Stimulated activated CD8-positive, alpha-beta memory T cell treated with anti-CD3 and anti-CD28 coated beads, Interleukin-2, amount 100 ng/mL, for 1 hour (primary cell): ENCODE measurements at regions not wholly inside any gene's neighbourhood (a gene's known extent, or its start where the extent isn't known, plus 50 kb on each side); places are given as distances from the start of the nearest gene placed in this dataset.
"Not testable (repeated sequence)": the region's sequence is repeated elsewhere in the genome, so short reads cannot be mapped to it uniquely, and the experiment has no call there.

Experiments used
- DNase-seq, 2 donors: peaks; one replicate each; pipeline ENCODE4 v3.0.0-alpha.2; 2020; ENCODE audit warnings: low read depth in 2 of 2

GRCh38 chr10:128576943-128577670 lies 450.9 kb upstream of the MKI67 start:
- DNase-seq: no peak

- no peak for DNase-seq
Measured at GRCh38 chr10:128577958-128578750, 451.9 kb upstream of the MKI67 start.

- no peak for DNase-seq
Measured at GRCh38 chr10:128578766-128579165, 452.5 kb upstream of the MKI67 start.

GRCh38 chr10:128579280-128579865 lies 453.1 kb upstream of the MKI67 start:
- DNase-seq: no peak

- no peak for DNase-seq
Measured at GRCh38 chr10:128579901-128580300, 453.7 kb upstream of the MKI67 start.

- not testable (repeated sequence) for DNase-seq
Measured at GRCh38 chr10:128583125-128583524, 456.9 kb upstream of the MKI67 start.

- not testable (repeated sequence) for DNase-seq
Measured at GRCh38 chr10:128586599-128586998, 460.4 kb upstream of the MKI67 start.

GRCh38 chr10:128587689-128588088 lies 461.5 kb upstream of the MKI67 start:
- no peak for DNase-seq

GRCh38 chr10:128588402-128588801 lies 462.2 kb upstream of the MKI67 start:
- DNase-seq: no peak

GRCh38 chr10:128594688-128595087 lies 468.5 kb upstream of the MKI67 start:
- no peak for DNase-seq

- DNase-seq: no peak
Measured at GRCh38 chr10:128596906-128597305, 470.7 kb upstream of the MKI67 start.

- DNase-seq: no peak
Measured at GRCh38 chr10:128599030-128599429, 472.8 kb upstream of the MKI67 start.

GRCh38 chr10:128599538-128599937 lies 473.3 kb upstream of the MKI67 start:
- no peak for DNase-seq

- DNase-seq: no peak
Measured at GRCh38 chr10:128602183-128602582, 476.0 kb upstream of the MKI67 start.

GRCh38 chr10:128604025-128604424 lies 477.8 kb upstream of the MKI67 start:
- DNase-seq: no peak

- DNase-seq: no peak
Measured at GRCh38 chr10:128605180-128605579, 479.0 kb upstream of the MKI67 start.

- no peak for DNase-seq
Measured at GRCh38 chr10:128606055-128606454, 479.8 kb upstream of the MKI67 start.

- DNase-seq: no peak
Measured at GRCh38 chr10:128608791-128609190, 482.6 kb upstream of the MKI67 start.

GRCh38 chr10:128609460-128609859 lies 483.2 kb upstream of the MKI67 start:
- DNase-seq: no peak

GRCh38 chr10:128610113-128610512 lies 483.9 kb upstream of the MKI67 start:
- DNase-seq: no peak

- DNase-seq: no peak
Measured at GRCh38 chr10:128612195-128612594, 486.0 kb upstream of the MKI67 start.

GRCh38 chr10:128612631-128613030 lies 486.4 kb upstream of the MKI67 start:
- no peak for DNase-seq
